ENCODE measurements at regions not wholly inside any gene's neighbourhood (a gene's known extent, or its start where the extent isn't known, plus 50 kb on each side); places are given as distances from the start of the nearest gene placed in this dataset.

- ATAC-seq (ENCODE audit: low read depth in 2 of 2) (no peak), DNase-seq (no peak)
- H3K27ac ChIP-seq (ENCODE audit: insufficient read depth, low read length, poor library complexity, severe bottlenecking): no peak overlapping the region
- Mint-ChIP-seq H3K4me1 (no peaks in the 10 kb centered on the region), H3K27me3 (peaks cover 4% of the 10 kb centered on the region), H3K4me3 (no peak overlapping the region), H3K27ac (no peak overlapping the region), H3K9me3 (peaks cover 0 to 8% (median 2%) of the 10 kb centered on the region in 7 donors), H3K36me3 (no peaks in the 10 kb centered on the region)
- no peaks in the 10 kb centered on the region for H3K9me3 ChIP-seq (ENCODE audit: control insufficient read depth in 2 of 2, low read length in 2 of 2)
- no peak overlapping the region for H3K4me3 ChIP-seq (ENCODE audit: low read depth, low read length)
- H3K4me1 ChIP-seq (ENCODE audit: control insufficient read depth, insufficient read depth, low read length, poor library complexity, severe bottlenecking): no peaks in the 10 kb centered on the region
- no peaks in the 10 kb centered on the region for H3K36me3 ChIP-seq (ENCODE audit: control insufficient read depth, insufficient read depth, low read length)
- H3K27me3 ChIP-seq (ENCODE audit: control insufficient read depth, insufficient read depth, low read length): no peaks in the 10 kb centered on the region
These were observed 140.1 kb downstream of the UCHL1 start for GRCh38 chr4:41396869-41397268.

DNA sequence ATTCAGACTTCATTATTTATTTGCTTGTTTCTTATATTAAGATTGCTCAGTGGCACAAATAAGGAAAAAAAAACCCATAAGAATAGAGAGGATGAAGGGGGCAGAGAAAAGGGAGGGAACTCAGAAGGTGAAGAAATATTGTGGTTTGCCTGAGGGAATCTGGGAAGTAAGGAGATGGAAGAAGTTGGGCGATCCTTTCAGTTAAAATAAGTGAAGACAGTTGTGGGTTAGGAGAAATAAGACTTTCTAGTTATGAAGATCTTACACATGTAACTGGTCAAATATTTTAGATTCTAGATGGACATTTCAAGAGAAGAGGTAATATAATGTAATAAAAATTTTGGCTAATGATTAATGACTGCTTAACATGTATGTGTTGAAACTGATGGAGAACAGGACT lies 138.7 kb upstream of the LIMCH1 start:
- Histone ChIP-seq H3K27me3 (ENCODE audit: control insufficient read depth, insufficient read depth, low read length) (no peaks in the 10 kb centered on the region), H3K9me3 (ENCODE audit: control insufficient read depth in 2 of 2, low read length in 2 of 2) (no peaks in the 10 kb centered on the region), H3K4me1 (ENCODE audit: control insufficient read depth, insufficient read depth, low read length, poor library complexity, severe bottlenecking) (no peaks in the 10 kb centered on the region), H3K4me3 (ENCODE audit: low read depth, low read length) (no peak overlapping the region), H3K36me3 (ENCODE audit: control insufficient read depth, insufficient read depth, low read length) (no peaks in the 10 kb centered on the region), H3K27ac (ENCODE audit: insufficient read depth, low read length, poor library complexity, severe bottlenecking) (no peak overlapping the region)
- ATAC-seq (ENCODE audit: low read depth in 2 of 2): no peak
- H3K4me1 Mint-ChIP-seq: no peaks in the 10 kb centered on the region
- peak overlapping the region in 1 of 4 donors; percentile 69 for H3K4me3 Mint-ChIP-seq
- H3K36me3 Mint-ChIP-seq: no peaks in the 10 kb centered on the region
- H3K9me3 Mint-ChIP-seq: peaks cover 0 to 5% (median 2%) of the 10 kb centered on the region in 7 donors
- no peak overlapping the region for H3K27ac Mint-ChIP-seq
- H3K27me3 Mint-ChIP-seq: peaks cover 4% of the 10 kb centered on the region
- DNase-seq: no peak

- Mint-ChIP-seq H3K27me3 (peaks cover 4% of the 10 kb centered on the region), H3K9me3 (peaks cover 0 to 5% (median 2%) of the 10 kb centered on the region in 7 donors)
- no peak for ATAC-seq (ENCODE audit: low read depth in 2 of 2)
These were observed 137.7 kb upstream of the LIMCH1 start for GRCh38 chr4:41400296-41400695.

GRCh38 chr4:41405464-41406112 lies 132.4 kb upstream of the LIMCH1 start:
- Histone ChIP-seq H3K36me3 (ENCODE audit: control insufficient read depth, insufficient read depth, low read length) (no peaks in the 10 kb centered on the region), H3K4me1 (ENCODE audit: control insufficient read depth, insufficient read depth, low read length, poor library complexity, severe bottlenecking) (no peaks in the 10 kb centered on the region), H3K4me3 (ENCODE audit: low read depth, low read length) (no peak overlapping the region), H3K9me3 (ENCODE audit: control insufficient read depth in 2 of 2, low read length in 2 of 2) (no peaks in the 10 kb centered on the region), H3K27me3 (ENCODE audit: control insufficient read depth, insufficient read depth, low read length) (no peaks in the 10 kb centered on the region), H3K27ac (ENCODE audit: insufficient read depth, low read length, poor library complexity, severe bottlenecking) (no peak overlapping the region)
- ATAC-seq (ENCODE audit: low read depth in 2 of 2) (no peak), DNase-seq (no peak)
- no peak overlapping the region for H3K27ac Mint-ChIP-seq
- peaks cover 2% of the 10 kb centered on the region for H3K27me3 Mint-ChIP-seq
- no peaks in the 10 kb centered on the region for H3K36me3 Mint-ChIP-seq
- H3K4me3 Mint-ChIP-seq: no peak overlapping the region
- no peaks in the 10 kb centered on the region for H3K4me1 Mint-ChIP-seq
- H3K9me3 Mint-ChIP-seq: peaks cover 0 to 5% (median 1%) of the 10 kb centered on the region in 7 donors

More at GRCh38 chr4:41400296-41400695, 137.7 kb upstream of the LIMCH1 start:
- Mint-ChIP-seq H3K4me3 (no peak overlapping the region), H3K27ac (no peak overlapping the region), H3K36me3 (no peaks in the 10 kb centered on the region), H3K4me1 (no peaks in the 10 kb centered on the region)
- no peak for DNase-seq
- Histone ChIP-seq H3K27ac (ENCODE audit: insufficient read depth, low read length, poor library complexity, severe bottlenecking) (no peak overlapping the region), H3K9me3 (ENCODE audit: control insufficient read depth in 2 of 2, low read length in 2 of 2) (no peaks in the 10 kb centered on the region), H3K27me3 (ENCODE audit: control insufficient read depth, insufficient read depth, low read length) (no peaks in the 10 kb centered on the region), H3K36me3 (ENCODE audit: control insufficient read depth, insufficient read depth, low read length) (no peaks in the 10 kb centered on the region), H3K4me3 (ENCODE audit: low read depth, low read length) (no peak overlapping the region), H3K4me1 (ENCODE audit: control insufficient read depth, insufficient read depth, low read length, poor library complexity, severe bottlenecking) (no peaks in the 10 kb centered on the region)

DNA sequence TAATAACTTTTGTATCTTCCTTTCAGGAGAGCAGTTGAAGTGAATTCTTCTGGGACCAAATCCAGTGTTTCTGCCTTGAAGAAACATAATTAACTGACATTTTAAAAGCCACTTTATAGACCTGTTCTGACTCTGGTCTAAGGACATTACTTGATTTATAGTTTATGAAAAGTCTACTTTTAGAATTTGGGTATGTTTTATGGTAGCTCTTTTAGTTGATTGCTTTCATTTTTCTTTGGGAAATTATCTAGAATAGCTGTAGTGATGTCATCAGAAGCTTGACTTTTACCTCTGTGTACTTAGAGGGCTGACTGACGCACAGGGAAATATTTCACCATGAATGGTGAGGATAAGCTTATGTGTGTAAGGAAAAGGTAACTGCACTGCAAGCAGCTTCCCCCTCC lies 131.8 kb upstream of the LIMCH1 start:
- no peak overlapping the region for H3K4me3 ChIP-seq (ENCODE audit: low read depth, low read length)
- no peaks in the 10 kb centered on the region for H3K4me1 Mint-ChIP-seq
- no peaks in the 10 kb centered on the region for H3K27me3 ChIP-seq (ENCODE audit: control insufficient read depth, insufficient read depth, low read length)
- no peak overlapping the region for H3K27ac Mint-ChIP-seq
- H3K27ac ChIP-seq (ENCODE audit: insufficient read depth, low read length, poor library complexity, severe bottlenecking): no peak overlapping the region
- DNase-seq (no peak), ATAC-seq (ENCODE audit: low read depth in 2 of 2) (no peak)
- peaks cover 5% of the 10 kb centered on the region for H3K27me3 Mint-ChIP-seq
- peaks cover 0 to 5% (median 1%) of the 10 kb centered on the region in 7 donors for H3K9me3 Mint-ChIP-seq
- no peak overlapping the region for H3K4me3 Mint-ChIP-seq
- H3K36me3 Mint-ChIP-seq: no peaks in the 10 kb centered on the region
- no peaks in the 10 kb centered on the region for H3K36me3 ChIP-seq (ENCODE audit: control insufficient read depth, insufficient read depth, low read length)
- no peaks in the 10 kb centered on the region for H3K4me1 ChIP-seq (ENCODE audit: control insufficient read depth, insufficient read depth, low read length, poor library complexity, severe bottlenecking)
- H3K9me3 ChIP-seq (ENCODE audit: control insufficient read depth in 2 of 2, low read length in 2 of 2): no peaks in the 10 kb centered on the region

GRCh38 chr4:41408150-41408549 lies 129.8 kb upstream of the LIMCH1 start:
- H3K27me3 ChIP-seq (ENCODE audit: control insufficient read depth, insufficient read depth, low read length): no peaks in the 10 kb centered on the region
- DNase-seq (no peak), ATAC-seq (ENCODE audit: low read depth in 2 of 2) (no peak)
- no peaks in the 10 kb centered on the region for H3K4me1 ChIP-seq (ENCODE audit: control insufficient read depth, insufficient read depth, low read length, poor library complexity, severe bottlenecking)
- Mint-ChIP-seq H3K27ac (no peak overlapping the region), H3K27me3 (peaks cover 5% of the 10 kb centered on the region), H3K4me1 (no peaks in the 10 kb centered on the region), H3K4me3 (no peak overlapping the region), H3K9me3 (peaks cover 0 to 5% (median 2%) of the 10 kb centered on the region in 7 donors), H3K36me3 (no peaks in the 10 kb centered on the region)
- no peaks in the 10 kb centered on the region for H3K9me3 ChIP-seq (ENCODE audit: control insufficient read depth in 2 of 2, low read length in 2 of 2)
- no peak overlapping the region for H3K27ac ChIP-seq (ENCODE audit: insufficient read depth, low read length, poor library complexity, severe bottlenecking)
- no peak overlapping the region for H3K4me3 ChIP-seq (ENCODE audit: low read depth, low read length)
- H3K36me3 ChIP-seq (ENCODE audit: control insufficient read depth, insufficient read depth, low read length): no peaks in the 10 kb centered on the region

- H3K27me3 Mint-ChIP-seq: peaks cover 5% of the 10 kb centered on the region
- H3K4me1 Mint-ChIP-seq: peaks cover 0 to 4% (median 0%) of the 10 kb centered on the region in 4 donors
- ATAC-seq (ENCODE audit: low read depth in 2 of 2): no peak
These were observed 128.9 kb upstream of the LIMCH1 start for GRCh38 chr4:41408859-41409593.

GRCh38 chr4:41409594-41409895 lies 128.4 kb upstream of the LIMCH1 start:
- Histone ChIP-seq H3K27ac (ENCODE audit: insufficient read depth, low read length, poor library complexity, severe bottlenecking) (no peak overlapping the region), H3K27me3 (ENCODE audit: control insufficient read depth, insufficient read depth, low read length) (no peaks in the 10 kb centered on the region), H3K36me3 (ENCODE audit: control insufficient read depth, insufficient read depth, low read length) (no peaks in the 10 kb centered on the region), H3K9me3 (ENCODE audit: control insufficient read depth in 2 of 2, low read length in 2 of 2) (no peaks in the 10 kb centered on the region), H3K4me1 (ENCODE audit: control insufficient read depth, insufficient read depth, low read length, poor library complexity, severe bottlenecking) (no peaks in the 10 kb centered on the region), H3K4me3 (ENCODE audit: low read depth, low read length) (no peak overlapping the region)
- H3K4me1 Mint-ChIP-seq: peaks cover 0 to 4% (median 0%) of the 10 kb centered on the region in 4 donors
- peaks cover 5% of the 10 kb centered on the region for H3K27me3 Mint-ChIP-seq
- H3K4me3 Mint-ChIP-seq: no peak overlapping the region
- DNase-seq (no peak), ATAC-seq (ENCODE audit: low read depth in 2 of 2) (no peak)
- H3K9me3 Mint-ChIP-seq: peaks cover 0 to 5% (median 2%) of the 10 kb centered on the region in 7 donors
- H3K36me3 Mint-ChIP-seq: no peaks in the 10 kb centered on the region
- no peak overlapping the region for H3K27ac Mint-ChIP-seq

More at GRCh38 chr4:41408859-41409593, 128.9 kb upstream of the LIMCH1 start:
- no peak for DNase-seq
- Histone ChIP-seq H3K4me3 (ENCODE audit: low read depth, low read length) (no peak overlapping the region), H3K4me1 (ENCODE audit: control insufficient read depth, insufficient read depth, low read length, poor library complexity, severe bottlenecking) (no peaks in the 10 kb centered on the region), H3K27me3 (ENCODE audit: control insufficient read depth, insufficient read depth, low read length) (no peaks in the 10 kb centered on the region), H3K9me3 (ENCODE audit: control insufficient read depth in 2 of 2, low read length in 2 of 2) (no peaks in the 10 kb centered on the region), H3K27ac (ENCODE audit: insufficient read depth, low read length, poor library complexity, severe bottlenecking) (no peak overlapping the region), H3K36me3 (ENCODE audit: control insufficient read depth, insufficient read depth, low read length) (no peaks in the 10 kb centered on the region)
- no peak overlapping the region for H3K4me3 Mint-ChIP-seq
- peaks cover 0 to 5% (median 2%) of the 10 kb centered on the region in 7 donors for H3K9me3 Mint-ChIP-seq
- H3K36me3 Mint-ChIP-seq: no peaks in the 10 kb centered on the region
- H3K27ac Mint-ChIP-seq: no peak overlapping the region
